Transverse colon (tissue), 4 donors: ENCODE measurements at regions not wholly inside any gene's neighbourhood (a gene's known extent, or its start where the extent isn't known, plus 50 kb on each side); places are given as distances from the start of the nearest gene placed in this dataset.

ENCODE experiments used
- DNase-seq: peaks from one replicate; pipeline ENCODE4 v3.0.0-alpha.2; 2019
- H3K27ac ChIP-seq, 4 donors: fragments of 200-600 bp; sonication (generic); 2 replicates each; pipeline ENCODE4 v1.5.1; 2016 to 2018; ENCODE audit warnings: inconsistent platforms in 4 of 4
- H3K27me3 ChIP-seq: fragments of 200-600 bp; sonication (generic); 2 replicates; pipeline ENCODE4 v1.5.1; 2017; ENCODE audit warnings: inconsistent platforms
- H3K36me3 ChIP-seq, 4 donors: fragments of 200-600 bp; sonication (generic); 2 replicates each; pipeline ENCODE4 v1.5.1; 2017 to 2019; ENCODE audit warnings: inconsistent platforms in 4 of 4
- H3K4me1 ChIP-seq, 4 donors: fragments of 200-600 bp; sonication (generic); 2 replicates each; pipeline ENCODE4 v1.5.1; 2017 to 2020; ENCODE audit warnings: inconsistent platforms in 4 of 4
- H3K4me3 ChIP-seq, 4 donors: fragments of 200-600 bp; sonication (generic); 1 replicate in 1 of 4; 2 replicates in 3 of 4; pipeline versions ENCODE4 v1.5.1 to v1.6.1; 2017 to 2019; ENCODE audit warnings: inconsistent platforms in 4 of 4
- H3K9me3 ChIP-seq, 2 donors: fragments of 200-600 bp; sonication (generic); 2 replicates each; pipeline ENCODE4 v1.5.1; 2017 to 2019; ENCODE audit warnings: inconsistent platforms in 2 of 2
- CTCF ChIP-seq, 5 experiments: fragments of 200-600 bp in 3 of 5; fragments of 450-650 bp in 2 of 5; sonication (generic) in 3 of 5; IDR thresholded peaks; 1 replicate in 2 of 5; 2 replicates in 3 of 5; pipeline ENCODE4 v1.5.1; 2016 to 2017; ENCODE audit warnings: antibody characterized with exemption in 5 of 5, inconsistent platforms in 3 of 5, mild to moderate bottlenecking in 2 of 5, moderate library complexity in 1 of 5
- EP300 ChIP-seq: sonication (generic); formaldehyde crosslinking; IDR thresholded peaks from one replicate; pipeline ENCODE4 v1.6.1; 2017; ENCODE audit warnings: antibody characterized with exemption, low read depth
- POLR2A ChIP-seq: fragments of 450-650 bp; IDR thresholded peaks from one replicate; pipeline ENCODE4 v1.6.1; 2016; ENCODE audit warnings: antibody characterized with exemption, mild to moderate bottlenecking, moderate library complexity
- POLR2AphosphoS5 ChIP-seq, 3 donors: sonication (generic); formaldehyde crosslinking; IDR thresholded peaks; one replicate each; pipeline ENCODE4 v1.6.1; 2016; ENCODE audit warnings: antibody characterized with exemption in 3 of 3
- WGBS, 2 donors: methylation state at CpG; one replicate each; pipeline ENCODE4 v1.1.5; 2018; ENCODE audit warnings: low coverage in 1 of 2; 5-methylcytosine and 5-hydroxymethylcytosine counted together
- in situ Hi-C, 4 donors: fragments of 200-750 bp; cut with MboI; loops; one replicate each; pipeline versions ENCODE4 v1.15.0 to v1.15.1; 2017; ENCODE audit warnings: low sequenced_read_pairs in 3 of 4, low pct_ligation_motif_present in 1 of 4, low pct_unique_long_range_greater_than_20kb in 1 of 4
- intact Hi-C: fragments of 100-400 bp; cut with DNase I; formaldehyde crosslinking; loops from one replicate; pipeline ENCODE4 v1.15.1; 2023; ENCODE audit warnings: low total_unique reads

GRCh38 chr6:22098601-22099031 lies 198.2 kb downstream of the PRL start:
- H3K9me3 ChIP-seq = no peaks in the 10 kb centered on the region
- intact Hi-C loops (no loop called here), in situ Hi-C loops (no loop called here)
- TF ChIP-seq POLR2A = no peak
- TF ChIP-seq EP300 = no peak
- TF ChIP-seq POLR2AphosphoS5 (IDR thresholded peaks at IDR 0.05) = no peak
- no peak for TF ChIP-seq CTCF (IDR thresholded peaks at IDR 0.05)
- H3K4me3 ChIP-seq = no peak overlapping the region
- H3K27ac ChIP-seq = no peak overlapping the region
- DNase-seq = no peak
- H3K4me1 ChIP-seq = no peaks in the 10 kb centered on the region
- H3K27me3 ChIP-seq = no peaks in the 10 kb centered on the region
- no peaks in the 10 kb centered on the region for H3K36me3 ChIP-seq

GRCh38 chr6:22099231-22099630 lies 197.6 kb downstream of the PRL start:
- H3K4me1 ChIP-seq = no peaks in the 10 kb centered on the region
- no peaks in the 10 kb centered on the region for H3K27me3 ChIP-seq
- intact Hi-C loops (no loop called here), in situ Hi-C loops (no loop called here)
- H3K9me3 ChIP-seq = no peaks in the 10 kb centered on the region
- no peak for DNase-seq
- no peak overlapping the region for H3K4me3 ChIP-seq
- TF ChIP-seq EP300 = no peak
- H3K36me3 ChIP-seq = no peaks in the 10 kb centered on the region
- H3K27ac ChIP-seq = no peak overlapping the region
- 29 to 59% methylated on average over 3 to 7 of the region's 7 CpGs for WGBS, 2 donors

- Histone ChIP-seq H3K36me3 (no peaks in the 10 kb centered on the region), H3K27ac (no peak overlapping the region), H3K4me1 (no peaks in the 10 kb centered on the region), H3K4me3 (no peak overlapping the region), H3K27me3 (no peaks in the 10 kb centered on the region), H3K9me3 (no peaks in the 10 kb centered on the region)
- TF ChIP-seq POLR2A = no peak
- no peak for TF ChIP-seq EP300
- TF ChIP-seq CTCF (IDR thresholded peaks at IDR 0.05) = no peak
- no peak for TF ChIP-seq POLR2AphosphoS5 (IDR thresholded peaks at IDR 0.05)
- WGBS, 2 donors = 72 to 89% methylated on average over 5 of the region's 5 CpGs
- in situ Hi-C loops (no loop called here), intact Hi-C loops (no loop called here)
- no peak for DNase-seq
These were observed 196.9 kb downstream of the PRL start for GRCh38 chr6:22099923-22100322.

GRCh38 chr6:22101163-22101562 lies 195.7 kb downstream of the PRL start:
- Histone ChIP-seq H3K27ac (no peak overlapping the region), H3K9me3 (no peaks in the 10 kb centered on the region), H3K4me3 (no peak overlapping the region), H3K27me3 (no peaks in the 10 kb centered on the region), H3K4me1 (no peaks in the 10 kb centered on the region), H3K36me3 (no peaks in the 10 kb centered on the region)
- intact Hi-C loops = no loop called here
- no peak for DNase-seq
- 74 to 83% methylated on average over 3 of the region's 3 CpGs for WGBS, 2 donors
- TF ChIP-seq POLR2A = no peak
- no peak for TF ChIP-seq POLR2AphosphoS5 (IDR thresholded peaks at IDR 0.05)
- no peak for TF ChIP-seq CTCF (IDR thresholded peaks at IDR 0.05)
- no peak for TF ChIP-seq EP300
- in situ Hi-C loops = no loop called here

GRCh38 chr6:22102671-22103070 lies 194.2 kb downstream of the PRL start:
- H3K9me3 ChIP-seq = no peaks in the 10 kb centered on the region
- no peaks in the 10 kb centered on the region for H3K36me3 ChIP-seq
- H3K27me3 ChIP-seq = no peaks in the 10 kb centered on the region
- H3K4me1 ChIP-seq = no peaks in the 10 kb centered on the region
- WGBS, 2 donors = 75 to 79% methylated on average over 3 of the region's 3 CpGs
- no peak overlapping the region for H3K27ac ChIP-seq
- intact Hi-C loops = no loop called here
- in situ Hi-C loops = no loop called here
- H3K4me3 ChIP-seq = no peak overlapping the region
- DNase-seq = no peak
- no peak for TF ChIP-seq EP300
- TF ChIP-seq CTCF (IDR thresholded peaks at IDR 0.05) = no peak
- no peak for TF ChIP-seq POLR2AphosphoS5 (IDR thresholded peaks at IDR 0.05)
- TF ChIP-seq POLR2A = no peak
